SK-N-MC (cell line): ENCODE measurements at regions not wholly inside any gene's neighbourhood (a gene's known extent, or its start where the extent isn't known, plus 50 kb on each side); places are given as distances from the start of the nearest gene placed in this dataset.

Source experiments
- DNase-seq: peaks from one replicate; pipeline ENCODE4 v3.0.0-alpha.2; 2011; ENCODE audit warnings: low read depth, low spot score
- H3K27ac ChIP-seq: fragments of 200-600 bp; sonication (generic); 2 replicates; pipeline ENCODE4 v1.5.1; 2016; ENCODE audit warnings: mixed run types
- H3K36me3 ChIP-seq: fragments of 200-600 bp; sonication (generic); 2 replicates; pipeline ENCODE4 v1.6.1; 2017; ENCODE audit warnings: antibody characterized with exemption, low read length, mixed read lengths; ENCODE audit not compliant: insufficient read depth
- H3K4me3 ChIP-seq: fragments of 200-600 bp; sonication (generic); 2 replicates; pipeline ENCODE4 v1.5.1; 2016
- H3K9ac ChIP-seq: fragments of 200-600 bp; sonication (generic); 2 replicates; pipeline ENCODE4 v1.8.0; 2017; ENCODE audit warnings: mixed run types, mixed read lengths; ENCODE audit not compliant: insufficient read length
- H3K9me3 ChIP-seq: fragments of 200-600 bp; sonication (generic); 2 replicates; pipeline ENCODE4 v1.6.1; 2017; ENCODE audit warnings: low read depth, mild to moderate bottlenecking, antibody characterized with exemption, low read length, moderate library complexity, mixed read lengths
- EZH2 ChIP-seq: fragments of 200-600 bp; sonication (generic); IDR thresholded peaks from one replicate; pipeline ENCODE4 v1.6.1; 2017; ENCODE audit warnings: antibody characterized with exemption
- FOXP2 ChIP-seq: optimal IDR thresholded peaks from 2 replicates; pipeline ENCODE3; 2011; ENCODE audit warnings: mild to moderate bottlenecking, moderate library complexity; ENCODE audit not compliant: insufficient read depth; ENCODE audit errors: extremely low read length, control extremely low read depth
- POLR2AphosphoS5 ChIP-seq: IDR thresholded peaks from 2 replicates; pipeline ENCODE4 v1.6.1; 2012; ENCODE audit warnings: mild to moderate bottlenecking, low read depth, low read length, borderline replicate concordance

DNA sequence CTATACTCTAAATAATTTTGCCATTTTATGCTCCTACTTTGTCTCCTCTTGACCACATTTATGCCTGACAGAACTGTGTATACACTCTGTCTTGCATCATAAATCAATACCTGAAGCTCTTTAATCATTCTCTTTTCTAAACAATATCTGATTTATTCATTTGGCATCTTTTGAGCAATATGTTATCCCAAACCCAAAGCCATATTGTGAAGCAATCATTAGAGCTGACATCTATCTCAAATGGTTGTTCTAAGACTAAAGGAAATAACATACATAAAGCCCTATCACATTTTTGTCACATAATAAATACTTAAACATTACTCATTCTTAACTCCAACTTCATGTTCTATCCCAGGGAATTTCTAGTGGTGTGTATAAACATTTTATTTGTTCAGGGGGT, 717.6 kb downstream of the SORCS1 start:
- no peaks in the 10 kb centered on the region for H3K9me3 ChIP-seq
- H3K27ac ChIP-seq, result no peak overlapping the region
- no peak overlapping the region for H3K4me3 ChIP-seq
- TF ChIP-seq FOXP2 (no peak), EZH2 (no peak), POLR2AphosphoS5 (no peak)
- no peak for DNase-seq
- H3K9ac ChIP-seq, result no peak overlapping the region
- H3K36me3 ChIP-seq, result no peaks in the 10 kb centered on the region

DNA sequence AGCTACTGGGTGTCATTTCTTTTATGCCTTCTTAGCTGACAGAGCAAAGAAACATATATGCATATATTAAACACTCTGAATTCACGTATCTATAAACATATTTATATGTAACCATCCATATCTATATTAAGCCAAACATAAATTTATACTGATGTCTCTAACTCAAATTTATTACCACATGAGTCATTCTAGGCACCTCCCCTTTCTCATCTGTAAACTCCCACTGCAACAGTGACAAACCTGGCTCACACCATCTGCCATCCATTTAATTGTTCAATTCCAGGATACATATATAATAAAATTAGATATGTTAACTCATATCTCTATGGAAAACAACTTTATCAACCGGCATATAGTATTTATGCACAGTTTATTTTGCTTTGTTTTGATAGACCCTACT, 722.3 kb downstream of the SORCS1 start:
- DNase-seq, result no peak
- Histone ChIP-seq H3K9me3 (no peaks in the 10 kb centered on the region), H3K27ac (no peak overlapping the region), H3K4me3 (no peak overlapping the region), H3K36me3 (no peaks in the 10 kb centered on the region), H3K9ac (no peak overlapping the region)
- no peak for TF ChIP-seq POLR2AphosphoS5
- no peak for TF ChIP-seq FOXP2
- TF ChIP-seq EZH2, result no peak

DNA sequence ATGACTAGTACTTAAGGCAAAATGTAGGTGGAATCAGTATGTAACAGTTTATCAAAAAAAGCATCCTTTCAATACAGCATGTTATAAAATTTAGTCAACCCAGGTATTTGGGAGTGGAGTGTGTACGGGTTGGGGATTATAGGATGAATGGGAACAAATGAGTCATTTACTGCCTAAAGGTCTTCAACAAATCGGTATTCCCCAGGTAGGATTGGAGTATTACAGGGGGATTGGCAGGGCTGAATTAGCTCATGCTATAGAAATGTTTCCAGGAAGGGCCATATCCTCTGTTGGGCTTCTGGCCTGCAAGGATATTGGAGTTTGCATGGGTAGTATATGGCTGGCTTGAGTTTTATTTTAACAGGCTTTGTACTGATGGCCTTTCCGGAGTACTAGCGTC, 723.7 kb downstream of the SORCS1 start:
- H3K36me3 ChIP-seq, result no peaks in the 10 kb centered on the region
- no peak for DNase-seq
- no peak overlapping the region for H3K9ac ChIP-seq
- H3K4me3 ChIP-seq, result no peak overlapping the region
- TF ChIP-seq FOXP2, result no peak
- no peak for TF ChIP-seq EZH2
- no peak for TF ChIP-seq POLR2AphosphoS5
- H3K9me3 ChIP-seq, result no peaks in the 10 kb centered on the region
- H3K27ac ChIP-seq, result no peak overlapping the region

DNA sequence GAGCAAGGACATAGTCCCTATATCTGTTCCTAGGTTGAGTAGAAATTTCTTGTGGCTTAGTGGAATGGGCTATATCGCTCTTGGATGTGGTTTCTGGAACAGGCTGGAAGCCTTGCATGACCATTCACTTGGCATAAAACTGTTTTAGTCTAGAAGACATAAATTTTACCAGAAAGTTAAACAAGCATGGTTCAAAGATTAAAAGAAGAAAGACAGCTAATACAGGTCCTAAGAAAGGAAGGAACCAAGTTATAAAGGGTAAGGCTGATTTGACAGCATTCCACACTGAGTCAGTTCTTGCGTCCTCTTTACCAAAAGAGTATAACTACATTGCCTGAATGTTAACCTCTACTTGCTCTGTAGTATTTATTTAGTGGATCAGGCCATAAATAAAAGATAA, 724.2 kb downstream of the SORCS1 start:
- DNase-seq, result no peak
- H3K27ac ChIP-seq, result no peak overlapping the region
- no peak overlapping the region for H3K9ac ChIP-seq
- no peaks in the 10 kb centered on the region for H3K9me3 ChIP-seq
- TF ChIP-seq FOXP2, result no peak
- no peaks in the 10 kb centered on the region for H3K36me3 ChIP-seq
- H3K4me3 ChIP-seq, result no peak overlapping the region

DNA sequence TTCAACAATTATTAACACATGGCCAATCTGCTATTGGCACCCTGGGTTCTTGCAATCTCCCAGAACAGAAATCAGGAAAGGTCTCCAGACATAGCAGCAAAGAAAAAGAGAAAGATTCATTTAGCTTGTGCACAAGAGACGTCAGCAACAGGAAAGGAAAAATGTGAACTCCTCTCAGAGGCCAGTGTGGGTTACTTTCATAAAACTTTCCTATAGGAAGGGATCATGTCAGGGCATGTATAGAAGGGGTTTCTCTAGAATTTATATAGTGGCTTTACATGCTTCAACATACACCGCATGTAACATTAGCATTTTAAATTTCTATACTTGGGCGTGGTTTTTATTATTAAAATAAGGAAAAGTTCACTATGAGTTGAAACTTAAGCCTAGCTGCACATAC, 725.1 kb downstream of the SORCS1 start:
- H3K27ac ChIP-seq, result no peak overlapping the region
- H3K4me3 ChIP-seq, result no peak overlapping the region
- no peaks in the 10 kb centered on the region for H3K36me3 ChIP-seq
- TF ChIP-seq EZH2, result no peak
- no peak for TF ChIP-seq POLR2AphosphoS5
- no peak for TF ChIP-seq FOXP2
- no peaks in the 10 kb centered on the region for H3K9me3 ChIP-seq
- no peak for DNase-seq
- no peak overlapping the region for H3K9ac ChIP-seq

DNA sequence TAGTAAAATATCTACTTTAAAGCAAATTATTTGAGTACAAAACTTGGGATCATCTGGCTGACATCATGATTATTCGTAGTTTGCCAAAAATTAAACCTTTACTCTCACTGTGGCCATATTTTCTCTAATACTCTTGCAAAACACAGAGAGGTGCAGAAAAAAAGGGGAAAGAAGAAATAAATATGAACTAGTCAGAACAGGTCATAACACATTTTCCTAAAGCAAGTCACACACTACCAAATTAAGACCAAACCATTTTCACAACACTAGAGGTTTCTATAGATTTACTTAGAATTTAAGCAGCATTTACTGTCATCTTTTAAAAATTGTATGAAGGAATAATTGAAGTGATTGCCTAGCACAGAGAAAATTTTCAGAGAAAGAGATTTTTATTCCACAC, 726.1 kb downstream of the SORCS1 start:
- Histone ChIP-seq H3K9ac (no peak overlapping the region), H3K9me3 (no peaks in the 10 kb centered on the region), H3K4me3 (no peak overlapping the region), H3K36me3 (no peaks in the 10 kb centered on the region), H3K27ac (no peak overlapping the region)
- no peak for DNase-seq
- TF ChIP-seq FOXP2 (no peak), POLR2AphosphoS5 (no peak), EZH2 (no peak)

DNA sequence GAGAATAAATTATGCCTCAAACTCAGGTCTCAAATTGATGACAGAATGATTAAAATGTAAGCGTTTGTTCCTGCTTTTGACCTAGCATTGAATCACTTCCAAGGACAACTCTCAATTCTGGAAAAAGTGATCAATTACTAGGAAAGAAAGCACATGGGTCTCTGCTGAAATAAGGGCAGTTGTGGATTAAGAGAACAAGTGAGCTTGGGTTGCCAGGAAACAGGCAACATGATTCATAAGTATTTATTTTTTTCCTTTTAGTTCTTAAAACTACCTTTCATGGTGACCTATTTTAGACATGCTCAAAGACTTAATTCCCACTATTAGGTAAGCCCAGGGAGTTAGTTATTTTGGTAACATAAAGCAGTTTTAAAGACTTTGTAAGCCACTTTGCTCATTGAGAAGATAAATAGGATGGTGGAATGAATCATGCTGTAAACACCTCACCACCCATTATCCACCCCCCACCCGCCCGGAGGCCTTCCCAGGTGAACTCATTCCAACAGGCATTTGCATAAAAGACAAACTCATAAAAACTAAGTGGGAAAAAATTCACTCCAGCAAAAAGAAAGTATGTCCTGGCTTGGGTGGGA, 728.3 kb downstream of the SORCS1 start:
- H3K36me3 ChIP-seq, result no peaks in the 10 kb centered on the region
- H3K9me3 ChIP-seq, result no peaks in the 10 kb centered on the region
- H3K27ac ChIP-seq, result no peak overlapping the region
- TF ChIP-seq EZH2, result no peak
- TF ChIP-seq FOXP2, result no peak
- TF ChIP-seq POLR2AphosphoS5, result no peak
- no peak overlapping the region for H3K9ac ChIP-seq
- no peak overlapping the region for H3K4me3 ChIP-seq
- DNase-seq, result no peak

DNA sequence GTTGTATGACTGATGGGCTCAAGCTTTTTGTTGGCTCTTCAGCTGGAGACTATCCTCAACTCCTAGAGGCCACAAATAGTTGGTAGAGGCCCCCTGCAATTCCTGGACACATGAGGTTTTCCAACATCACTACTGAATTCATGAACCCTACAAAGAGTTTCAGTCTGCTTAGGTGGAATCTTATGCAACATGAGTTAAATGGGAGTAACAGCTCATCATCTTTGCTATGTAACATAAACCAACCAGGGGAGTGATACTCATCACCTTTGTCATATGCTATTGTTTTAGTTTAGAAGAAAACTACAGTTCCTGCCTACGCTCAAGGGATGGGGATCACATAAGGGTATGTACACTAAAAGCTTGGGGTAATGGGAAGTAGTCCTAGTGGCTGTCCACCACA, 729.4 kb downstream of the SORCS1 start:
- DNase-seq, result no peak

DNA sequence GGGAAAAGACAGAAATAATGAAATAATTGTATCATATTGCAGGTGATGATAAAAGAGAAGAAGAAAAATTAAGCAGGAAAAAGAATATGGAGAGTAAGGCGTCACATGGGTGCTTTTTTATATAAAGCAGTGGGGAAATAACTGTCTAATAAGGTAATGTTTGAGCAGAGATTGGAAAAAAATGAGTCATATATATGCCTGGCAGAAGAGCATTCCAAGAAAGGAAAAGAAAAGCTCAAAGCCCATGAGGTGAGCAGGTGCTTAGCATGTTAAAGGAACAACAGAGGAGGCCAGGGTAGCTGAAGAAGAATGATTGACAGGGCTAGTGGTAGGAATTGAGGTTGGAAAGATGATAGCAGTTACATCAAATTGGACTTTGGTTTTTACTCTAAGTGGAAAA, 739.5 kb downstream of the SORCS1 start:
- H3K9ac ChIP-seq, result no peak overlapping the region
- H3K4me3 ChIP-seq, result no peak overlapping the region
- TF ChIP-seq FOXP2 (no peak), EZH2 (no peak), POLR2AphosphoS5 (no peak)
- DNase-seq, result no peak
- no peak overlapping the region for H3K27ac ChIP-seq
- H3K9me3 ChIP-seq, result no peaks in the 10 kb centered on the region
- no peaks in the 10 kb centered on the region for H3K36me3 ChIP-seq

More for the DNA sequence above, 729.4 kb downstream of the SORCS1 start:
- Histone ChIP-seq H3K27ac (no peak overlapping the region), H3K36me3 (no peaks in the 10 kb centered on the region), H3K4me3 (no peak overlapping the region), H3K9ac (no peak overlapping the region), H3K9me3 (no peaks in the 10 kb centered on the region)
- TF ChIP-seq EZH2, result no peak
- TF ChIP-seq FOXP2, result no peak
- TF ChIP-seq POLR2AphosphoS5, result no peak
